HG02678 (cell line): ENCODE measurements at regions not wholly inside any gene's neighbourhood (a gene's known extent, or its start where the extent isn't known, plus 50 kb on each side); places are given as distances from the start of the nearest gene placed in this dataset.
"Not testable (repeated sequence)": the region's sequence is repeated elsewhere in the genome, so short reads cannot be mapped to it uniquely, and the experiment has no call there.

Experiments used
- ATAC-seq: cut with Tn5 transposase; IDR thresholded peaks from one replicate; pipeline ENCODE4 v1.9.1; 2021; ENCODE audit warnings: mild to moderate bottlenecking, moderate library complexity; ENCODE audit not compliant: unreplicated experiment

DNA sequence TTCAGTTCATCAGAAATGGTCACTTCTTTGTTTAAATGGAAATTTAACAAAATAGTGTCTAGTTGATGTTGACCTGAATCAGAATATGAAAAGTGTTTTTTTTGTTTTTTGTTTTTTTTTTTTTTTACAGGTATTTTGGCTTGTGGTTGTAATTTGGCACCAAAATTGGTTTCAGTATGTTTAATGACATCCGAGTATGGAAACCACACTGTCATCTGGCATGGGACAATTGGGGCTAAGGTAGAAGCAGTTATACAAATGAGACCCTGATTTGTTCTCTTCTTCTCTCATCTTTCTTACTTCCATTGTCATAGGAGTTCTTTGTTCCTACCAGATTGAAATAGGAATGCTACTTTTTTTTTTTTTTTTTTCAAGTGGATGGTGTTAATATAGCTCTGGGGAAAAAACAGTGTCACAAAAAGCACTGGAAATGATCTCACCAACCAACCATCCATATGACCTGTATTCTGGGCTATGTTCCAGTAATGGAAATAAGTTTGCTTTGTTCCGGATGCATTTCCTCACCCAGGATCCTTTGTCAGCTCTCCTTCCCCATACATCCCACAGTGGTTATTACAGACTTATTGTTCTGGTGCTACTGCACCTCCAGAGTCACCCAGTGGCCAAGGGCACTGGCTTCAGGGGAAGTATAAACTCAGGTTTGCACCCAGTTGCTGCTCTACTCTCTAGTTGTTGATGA, 95.8 kb downstream of the ATXN3L start:
- ATAC-seq: no peak

DNA sequence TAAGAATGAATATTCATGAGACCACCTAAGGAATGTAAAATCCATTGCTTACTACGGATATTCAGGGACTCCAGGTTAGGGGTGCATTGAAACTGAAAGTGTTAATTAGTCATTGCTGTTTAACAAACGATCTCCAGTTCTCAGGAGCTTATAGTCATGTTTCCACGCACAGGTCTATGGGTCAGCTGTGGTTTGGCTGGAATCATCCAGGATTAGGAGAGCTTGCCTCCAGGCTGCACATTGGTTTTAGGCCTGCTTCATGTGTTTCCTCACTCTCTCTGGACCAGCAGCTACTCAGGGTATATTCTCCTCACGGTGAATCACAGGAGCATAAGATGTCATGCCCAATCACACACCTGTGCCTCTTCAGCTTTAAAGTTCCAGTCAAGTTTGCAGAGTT, 98.9 kb downstream of the ATXN3L start:
- ATAC-seq: no peak

DNA sequence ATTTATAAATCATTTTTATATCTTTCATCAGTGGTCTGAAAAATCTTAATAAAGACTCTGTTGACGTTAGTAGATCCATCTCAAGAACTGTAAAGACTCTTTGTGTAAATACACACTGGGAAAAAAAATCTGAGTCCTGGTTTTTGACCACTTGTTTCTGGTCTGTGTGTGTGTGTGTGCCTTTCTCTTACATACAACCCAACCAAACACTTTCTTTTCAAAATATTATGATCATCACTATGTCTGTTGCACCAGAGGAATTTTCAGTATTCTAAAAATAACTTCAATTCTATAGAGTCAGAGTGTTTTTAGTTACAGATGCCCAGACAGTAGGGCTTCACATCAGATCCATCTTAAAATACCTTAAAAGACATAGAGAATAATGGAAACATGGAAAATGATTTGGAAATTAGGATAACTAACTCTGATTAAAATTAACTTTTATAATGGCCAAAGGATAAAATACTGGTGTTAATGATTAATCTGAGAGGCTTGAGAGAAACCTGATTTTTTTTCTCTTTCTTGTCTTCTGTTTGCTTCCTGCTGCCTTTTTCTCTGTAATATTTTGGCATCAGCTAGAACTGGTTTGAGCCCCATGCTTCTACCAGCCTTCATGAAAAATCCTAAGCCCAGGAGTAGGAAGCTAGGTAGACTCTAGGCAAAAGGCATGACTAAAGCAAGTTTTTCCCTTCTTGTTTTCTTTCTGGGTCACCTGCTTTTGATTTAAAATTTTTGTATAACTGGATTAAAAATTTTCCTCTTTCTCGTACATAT, 99.7 kb downstream of the ATXN3L start:
- ATAC-seq: no peak

DNA sequence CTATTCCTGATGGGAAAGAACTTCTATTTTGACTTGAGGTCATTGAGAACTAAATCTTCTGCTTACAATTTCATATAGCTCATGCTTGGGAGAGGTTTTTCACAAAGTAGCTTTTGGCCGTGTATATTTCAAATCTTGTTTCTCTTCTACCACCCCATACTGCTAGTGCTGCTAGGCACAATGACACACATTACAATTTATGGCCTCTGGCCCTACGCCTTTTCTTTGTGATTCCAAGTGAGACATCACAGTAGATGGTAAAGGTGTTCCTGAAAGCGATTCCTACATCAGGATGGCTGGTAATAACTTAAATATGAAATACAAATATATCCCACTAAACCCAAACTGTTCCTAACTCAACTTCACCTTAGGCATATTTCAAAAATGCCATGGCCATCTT, 101.1 kb downstream of the ATXN3L start:
- no peak for ATAC-seq

DNA sequence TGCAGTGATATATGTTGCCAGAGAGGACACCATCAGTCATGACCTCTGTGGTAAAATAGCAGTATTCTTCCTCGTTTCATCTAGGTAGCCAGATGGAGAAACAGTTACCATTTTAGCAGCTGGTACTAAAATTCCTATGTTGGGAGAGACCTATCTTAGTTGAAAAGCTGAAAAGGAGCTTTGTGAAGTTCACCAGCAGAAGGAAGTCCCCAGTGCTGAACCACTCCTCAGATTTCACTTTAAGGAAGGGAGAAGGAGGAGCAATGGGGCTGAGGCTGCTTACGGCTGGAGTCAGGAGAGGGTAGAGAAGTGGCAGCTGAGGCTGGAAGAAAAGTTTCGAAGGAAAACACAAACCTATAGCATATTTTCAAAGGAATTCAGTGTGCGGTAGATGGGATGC, 103.7 kb downstream of the ATXN3L start:
- ATAC-seq: no peak

DNA sequence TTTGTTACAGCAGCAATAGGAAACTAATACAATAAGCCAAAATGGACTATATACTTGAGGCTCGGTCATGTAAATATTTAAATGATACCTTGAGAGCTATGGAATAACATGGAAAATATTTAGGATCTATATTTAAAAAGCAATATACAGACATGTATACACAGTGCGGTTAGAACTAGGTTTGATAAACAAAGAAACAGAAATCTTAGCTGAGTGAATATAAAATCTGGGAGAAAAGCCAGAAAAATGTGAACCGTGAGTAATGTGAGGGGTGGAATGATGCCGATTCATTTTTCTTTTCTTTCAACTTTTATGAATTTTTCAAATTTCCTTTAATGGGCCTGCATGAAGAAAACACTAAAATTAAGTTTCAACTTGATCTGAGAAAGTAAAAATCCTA, 104.1 kb downstream of the ATXN3L start:
- ATAC-seq: no peak

DNA sequence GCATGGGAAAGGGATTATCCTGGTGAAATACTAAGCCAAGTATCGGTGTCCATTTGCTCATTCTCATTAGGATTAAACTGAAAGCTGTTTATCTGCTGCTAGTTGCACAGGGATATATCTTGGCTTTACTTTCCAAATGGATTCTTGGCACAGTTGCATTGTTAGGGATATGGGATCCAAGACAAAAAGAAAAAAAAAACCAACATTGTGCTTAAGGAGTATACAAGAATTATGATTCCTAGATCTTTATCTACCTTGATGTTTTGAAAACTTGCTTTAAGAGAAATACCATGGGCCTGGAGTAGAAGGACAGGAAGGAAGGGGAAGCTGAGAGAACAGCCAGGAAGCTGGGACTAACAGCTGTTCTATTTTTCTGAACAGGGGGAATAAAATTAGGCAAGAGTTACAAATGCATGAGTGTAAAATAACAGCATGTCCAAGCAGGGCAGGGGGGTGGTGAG, 107.6 kb downstream of the ATXN3L start:
- ATAC-seq: no peak

DNA sequence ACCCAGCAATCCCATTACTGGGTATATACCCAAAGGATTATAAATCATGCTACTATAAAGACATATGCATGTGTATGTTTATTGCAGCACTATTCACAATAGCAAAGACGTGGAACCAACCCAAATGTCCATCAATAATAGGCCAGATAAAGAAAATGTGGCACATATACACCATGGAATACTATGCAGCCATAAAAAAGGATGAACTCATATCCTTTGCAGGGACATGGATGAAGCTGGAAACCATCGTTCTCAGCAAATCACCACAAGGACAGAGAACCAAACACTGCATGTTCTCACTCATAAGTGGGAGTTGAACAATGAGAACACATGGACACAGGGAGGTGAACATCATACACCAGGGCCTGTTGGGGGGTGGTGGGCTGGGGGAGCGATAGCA, 109.7 kb downstream of the ATXN3L start:
- ATAC-seq: not testable (repeated sequence)

DNA sequence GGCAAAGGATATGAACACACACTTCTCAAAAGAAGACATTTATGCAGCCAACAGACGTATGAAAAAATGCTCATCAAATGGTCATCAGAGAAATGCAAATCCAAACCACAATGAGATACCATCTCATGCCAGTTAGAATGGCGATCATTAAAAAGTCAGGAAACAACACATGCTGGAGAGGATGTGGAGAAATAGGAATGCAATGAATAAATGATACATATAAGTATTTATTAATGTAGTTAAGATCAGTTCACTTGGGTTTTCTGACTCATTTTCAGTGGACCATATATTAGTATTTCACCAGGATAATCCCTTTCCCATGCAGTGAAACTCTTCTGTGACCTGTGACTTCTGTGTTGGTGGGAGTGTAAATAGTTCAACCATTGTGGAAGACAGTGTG, 110.1 kb downstream of the ATXN3L start:
- ATAC-seq: not testable (repeated sequence)

DNA sequence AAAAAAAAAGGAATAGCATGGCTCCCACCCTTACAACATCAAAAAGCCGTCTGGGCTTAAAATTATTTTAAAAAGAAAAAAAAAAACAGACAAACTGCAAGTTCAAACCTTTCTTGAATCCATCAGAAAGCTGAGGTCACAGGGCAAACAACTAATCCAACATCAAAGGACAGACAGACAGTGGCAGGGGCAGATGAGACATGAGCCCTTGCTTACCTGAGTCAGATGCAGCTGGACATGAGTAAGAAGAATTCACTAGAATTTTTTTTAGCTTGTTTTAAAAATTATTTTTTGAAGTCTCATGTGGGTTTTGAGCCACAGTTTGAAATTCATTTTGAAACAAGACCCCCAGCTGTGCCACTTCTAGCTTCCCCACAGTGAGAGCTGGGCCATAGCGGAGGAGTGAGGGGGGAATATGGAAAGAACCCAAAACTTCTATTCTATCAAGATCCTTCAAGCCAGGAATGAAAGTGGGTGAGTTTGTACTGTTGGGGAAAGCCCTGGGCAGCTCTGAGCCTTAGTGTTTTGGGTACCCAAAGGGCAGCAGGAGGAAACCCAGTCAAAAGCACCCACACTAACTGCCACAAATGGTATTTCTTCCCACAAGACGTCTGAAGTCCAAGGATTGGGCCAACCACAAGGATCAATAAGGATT, 111.4 kb downstream of the ATXN3L start:
- no peak for ATAC-seq

DNA sequence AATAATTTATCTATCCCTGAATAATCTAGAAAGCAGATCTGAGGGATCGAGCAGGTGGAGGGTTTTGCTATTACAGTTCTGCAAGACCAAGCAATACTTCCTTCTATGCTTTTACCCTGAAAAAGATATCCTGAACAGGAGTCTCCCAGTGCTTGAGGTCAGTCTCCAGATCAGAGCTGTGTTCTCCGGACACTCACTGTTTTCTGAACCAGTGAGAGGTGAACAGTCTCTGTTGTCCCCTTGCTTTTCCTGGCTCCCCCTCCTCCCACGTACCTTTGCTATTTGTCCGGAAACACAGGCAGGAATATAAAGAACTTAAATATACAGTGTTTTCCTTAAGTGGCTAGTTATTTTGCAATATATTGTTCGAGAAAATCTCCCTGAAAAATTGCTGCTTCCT, 116.6 kb downstream of the ATXN3L start:
- ATAC-seq: no peak

DNA sequence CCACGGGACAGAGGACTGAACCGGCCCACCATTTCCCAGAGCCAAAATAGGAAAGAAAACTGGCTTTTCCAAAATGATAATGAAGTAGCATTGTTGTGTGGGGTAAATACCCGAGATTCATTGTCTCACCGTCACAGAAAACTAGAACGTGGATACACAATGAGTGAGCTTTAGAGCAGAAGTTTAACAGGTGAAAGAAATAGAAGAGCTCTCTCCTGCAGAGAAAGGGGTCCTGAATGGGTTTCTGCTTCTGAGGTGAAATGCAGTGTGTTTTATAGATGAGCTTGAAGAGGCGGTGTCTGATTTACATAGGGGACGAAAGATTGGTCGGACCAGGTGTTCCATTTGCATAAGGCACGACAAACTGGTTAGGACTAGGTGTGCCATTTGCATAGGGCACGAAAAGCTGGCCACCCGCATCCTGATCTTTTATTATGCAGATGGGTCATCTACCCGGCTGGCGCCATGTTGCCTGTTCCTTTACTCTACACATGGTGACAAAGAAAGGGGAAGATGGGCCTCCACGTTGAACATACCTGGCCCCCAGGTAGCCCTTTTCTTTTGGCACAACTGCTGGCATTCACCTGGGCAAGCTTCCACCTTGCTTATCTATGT, 118.1 kb downstream of the ATXN3L start:
- ATAC-seq: no peak

DNA sequence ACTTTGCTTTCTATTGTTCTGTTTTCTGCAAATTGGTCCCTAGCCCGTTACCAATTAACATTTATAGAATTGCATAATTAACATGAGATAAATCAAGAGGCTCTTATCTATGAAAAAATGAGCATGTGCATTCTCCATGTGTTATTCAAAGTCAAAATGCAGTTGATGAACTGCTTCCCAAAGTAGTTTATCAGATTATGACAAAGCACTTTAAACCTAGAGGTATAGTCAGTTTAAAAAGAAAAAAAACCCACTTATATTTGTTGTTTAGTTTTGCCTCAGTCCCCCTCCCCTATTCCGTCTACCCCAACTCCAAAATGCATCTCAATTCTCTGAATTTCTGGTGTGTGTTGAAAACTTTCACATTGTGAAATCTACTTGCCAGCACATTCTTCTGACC, 119.5 kb downstream of the ATXN3L start:
- ATAC-seq: no peak

DNA sequence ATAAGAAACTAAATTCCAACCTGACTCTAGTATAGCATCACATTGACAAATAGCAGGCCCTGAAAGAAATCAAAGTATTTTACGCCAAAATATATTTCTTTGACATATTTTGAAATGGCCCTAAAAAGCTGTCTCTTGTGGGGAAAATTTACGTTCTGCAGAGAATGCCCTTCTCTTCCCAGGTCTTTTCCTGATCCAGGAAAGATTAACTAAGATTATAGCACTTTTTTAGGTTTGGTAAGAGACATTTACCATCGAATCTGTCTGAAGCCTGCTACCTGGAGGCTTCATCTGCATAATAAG, 121.1 kb downstream of the ATXN3L start:
- ATAC-seq: no peak

DNA sequence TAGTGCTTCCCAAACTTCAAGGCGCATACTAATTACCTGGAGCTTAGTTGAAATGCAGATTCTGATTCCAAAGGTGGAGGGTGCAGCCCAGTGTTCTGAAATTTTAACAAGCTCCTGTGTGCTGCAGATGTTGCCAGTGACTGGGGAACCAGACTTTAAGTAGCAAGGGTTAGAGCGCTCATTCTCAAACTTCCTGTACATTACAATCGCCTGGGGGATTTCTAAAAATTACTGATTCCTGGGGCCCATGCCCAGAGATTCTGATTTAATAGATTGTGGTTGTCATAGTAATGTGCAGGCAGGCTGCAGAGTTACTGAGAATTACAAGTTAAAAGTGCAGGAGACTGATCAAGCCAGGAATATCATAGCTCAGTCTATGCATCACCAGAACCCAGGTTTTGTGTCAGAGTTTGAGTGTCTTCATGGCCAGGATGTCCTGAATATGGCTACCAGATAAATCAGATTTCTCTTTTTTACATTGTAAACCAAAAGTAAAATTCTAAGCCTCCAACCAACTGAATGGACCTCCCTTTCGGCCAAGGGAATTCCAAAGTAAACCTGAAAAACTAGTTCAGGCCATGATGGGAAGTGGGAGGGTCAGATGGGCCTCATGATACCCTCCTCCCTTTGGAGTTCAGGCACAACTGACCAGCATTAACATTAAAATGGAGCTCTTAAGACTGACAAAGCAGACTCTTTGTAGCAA, 121.6 kb downstream of the ATXN3L start:
- no peak for ATAC-seq

DNA sequence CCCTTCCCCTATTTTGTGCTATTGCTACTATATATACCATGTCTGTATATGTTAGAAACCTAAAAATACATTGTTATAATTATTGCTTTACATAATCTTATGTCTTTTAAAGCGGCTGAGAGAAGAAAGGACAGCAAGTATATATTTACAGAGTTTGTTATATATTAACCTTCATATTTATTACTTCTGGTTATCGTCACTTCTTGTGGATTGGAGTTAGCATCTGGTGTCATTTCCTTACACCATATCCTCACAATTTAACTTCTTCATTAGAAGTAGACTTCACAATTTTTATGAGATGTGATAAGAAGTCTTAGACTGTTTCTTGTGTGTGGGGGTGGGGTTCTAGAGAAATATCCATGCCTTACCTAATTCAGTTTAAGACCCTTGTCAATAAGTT, 123.1 kb downstream of the ATXN3L start:
- ATAC-seq: no peak

DNA sequence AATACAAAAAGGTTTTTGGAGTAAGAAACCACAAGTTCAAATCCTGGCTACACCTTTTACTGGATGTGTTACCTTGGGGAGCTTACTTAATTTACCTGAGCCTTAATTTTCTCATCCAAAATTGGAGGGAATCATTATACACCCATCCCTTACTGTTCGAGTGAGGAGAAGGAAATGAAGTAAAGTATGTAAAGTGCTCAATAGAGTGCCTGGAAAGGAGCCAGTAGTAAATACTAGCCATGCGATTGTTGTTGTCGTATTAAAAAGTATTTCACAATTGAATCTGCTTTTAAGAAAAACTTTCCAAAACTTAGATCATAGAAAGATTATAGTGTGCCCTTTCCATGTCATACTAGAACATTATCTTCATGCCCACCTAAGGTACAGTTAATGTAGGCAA, 124.5 kb downstream of the ATXN3L start:
- ATAC-seq: no peak

DNA sequence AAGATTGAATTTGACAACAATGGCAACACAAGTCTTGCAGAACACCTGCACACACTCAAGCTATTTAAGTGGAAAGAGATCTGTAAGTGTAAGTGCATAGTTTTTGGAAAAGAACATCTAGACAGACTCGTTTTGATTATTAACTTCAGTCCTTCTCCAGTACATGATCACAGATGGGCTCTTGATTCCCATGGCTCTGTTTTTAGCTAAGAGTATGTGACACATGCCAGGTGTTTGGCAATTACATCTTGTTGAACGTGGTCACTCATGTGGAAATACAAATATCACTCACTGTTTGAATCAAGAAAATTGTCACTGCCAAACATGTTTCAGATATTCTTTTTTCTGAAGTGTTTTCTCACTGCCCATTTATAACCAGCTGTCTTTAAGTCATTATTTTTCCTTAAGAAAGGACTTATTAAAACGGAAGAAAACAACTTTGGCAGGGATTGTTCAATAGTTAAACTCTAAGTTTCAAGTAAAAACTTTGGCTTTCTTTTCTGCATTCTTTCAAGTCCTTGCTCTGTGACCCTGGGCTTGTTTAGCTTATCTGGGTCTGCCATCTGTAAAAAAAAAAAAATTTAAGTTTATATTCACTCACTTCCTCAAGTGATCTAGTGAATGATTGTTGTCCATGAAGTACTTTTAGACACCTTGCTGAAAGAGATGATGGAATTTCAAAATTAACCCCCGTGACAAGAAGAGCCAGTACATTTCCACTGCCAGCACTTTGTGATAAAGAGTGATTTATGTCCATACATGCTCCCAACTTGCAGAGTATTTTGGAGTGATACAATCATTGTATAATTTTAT, 125.4 kb downstream of the ATXN3L start:
- ATAC-seq: peak; percentile 43

DNA sequence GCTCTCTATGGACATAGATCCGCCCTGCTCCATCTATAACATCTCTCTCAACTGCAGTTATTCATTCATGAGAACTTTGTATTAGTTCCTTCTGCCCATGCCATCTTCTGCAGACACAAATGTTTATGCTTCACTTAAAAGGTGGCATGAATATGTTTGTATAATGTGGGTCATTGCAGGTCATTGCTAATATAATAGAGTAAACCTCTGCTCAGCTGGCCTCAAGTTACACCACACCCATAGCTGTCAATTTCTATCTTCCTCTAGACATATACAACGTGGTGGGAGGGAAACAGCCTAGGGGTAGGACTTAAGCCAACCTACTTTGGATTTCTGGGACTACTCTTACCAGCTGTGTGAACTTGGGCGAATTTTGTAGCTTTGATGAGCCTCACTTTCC, 129.8 kb downstream of the ATXN3L start:
- ATAC-seq: no peak

DNA sequence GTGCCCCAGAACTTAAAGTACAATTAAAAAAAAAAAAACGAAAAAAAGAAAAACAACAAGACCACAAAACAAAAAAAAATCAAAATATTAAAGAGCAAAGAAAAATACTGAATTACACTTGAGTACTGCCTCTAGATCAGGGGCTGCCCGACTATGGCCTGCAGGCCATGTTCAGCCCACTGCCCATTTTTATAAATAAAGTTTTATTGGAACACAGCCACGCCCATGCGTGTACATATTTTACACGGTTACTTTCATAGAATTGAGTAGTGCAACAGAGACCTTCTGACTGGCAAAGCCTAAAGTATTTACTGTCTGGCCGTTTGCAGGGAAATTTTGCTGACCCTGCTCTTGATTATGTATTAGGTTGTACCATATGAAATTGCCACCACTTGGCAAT, 130.5 kb downstream of the ATXN3L start:
- ATAC-seq: no peak
